H9 (cell line): ENCODE measurements at regions not wholly inside any gene's neighbourhood (a gene's known extent, or its start where the extent isn't known, plus 50 kb on each side); places are given as distances from the start of the nearest gene placed in this dataset.

ENCODE experiments used
- DNase-seq: peaks from one replicate; pipeline ENCODE4 v3.0.0-alpha.2; 2017
- H2AFZ ChIP-seq: one replicate; pipeline ENCODE4 v1.6.1; 2013; ENCODE audit warnings: mild to moderate bottlenecking, low read length, control low read depth, moderate library complexity
- H2AK5ac ChIP-seq: 2 replicates; pipeline ENCODE4 v1.6.1; 2013; ENCODE audit warnings: low read length, control low read depth, mixed read lengths; ENCODE audit not compliant: insufficient read length
- H2BK120ac ChIP-seq: one replicate; pipeline ENCODE4 v1.6.1; 2013; ENCODE audit warnings: low read depth, mild to moderate bottlenecking, low read length, control low read depth, inconsistent platforms; ENCODE audit not compliant: poor library complexity, severe bottlenecking
- H2BK12ac ChIP-seq: 2 replicates; pipeline ENCODE4 v1.6.1; 2013; ENCODE audit warnings: low read length, control low read depth, mixed read lengths, low read depth; ENCODE audit not compliant: insufficient read length
- H2BK15ac ChIP-seq: 2 replicates; pipeline ENCODE4 v1.6.1; 2013; ENCODE audit warnings: low read depth, low read length, control low read depth
- H2BK20ac ChIP-seq: one replicate; pipeline ENCODE4 v1.6.1; 2013; ENCODE audit warnings: low read depth, mild to moderate bottlenecking, low read length, control low read depth, inconsistent platforms; ENCODE audit not compliant: poor library complexity, severe bottlenecking
- H2BK5ac ChIP-seq: 2 replicates; pipeline ENCODE4 v1.6.1; 2013; ENCODE audit warnings: low read length, control low read depth, mixed read lengths; ENCODE audit not compliant: insufficient read length
- H3K14ac ChIP-seq: 2 replicates; pipeline ENCODE4 v1.6.1; 2013; ENCODE audit warnings: low read length, control low read depth; ENCODE audit not compliant: insufficient read depth
- H3K18ac ChIP-seq: 2 replicates; pipeline ENCODE4 v1.6.1; 2013; ENCODE audit warnings: low read depth, mild to moderate bottlenecking, mixed read lengths, low read length, control low read depth; ENCODE audit not compliant: insufficient read length
- H3K23ac ChIP-seq: 2 replicates; pipeline ENCODE4 v1.6.1; 2013; ENCODE audit warnings: low read length, control low read depth, mixed read lengths, low read depth; ENCODE audit not compliant: insufficient read length
- H3K23me2 ChIP-seq: 2 replicates; pipeline ENCODE4 v1.6.1; 2013; ENCODE audit warnings: low read depth, mild to moderate bottlenecking, mixed read lengths, low read length, control low read depth; ENCODE audit not compliant: insufficient read length, poor library complexity, severe bottlenecking
- H3K27ac ChIP-seq: 2 replicates; pipeline ENCODE4 v1.5.1; 2013; ENCODE audit warnings: low read length, control low read depth, mixed read lengths, low read depth; ENCODE audit not compliant: insufficient read length
- H3K27me3 ChIP-seq: 2 replicates; pipeline ENCODE4 v1.6.1; 2013; ENCODE audit warnings: low read length, control low read depth, inconsistent platforms; ENCODE audit not compliant: insufficient read depth
- H3K4ac ChIP-seq: 2 replicates; pipeline ENCODE4 v1.6.1; 2013; ENCODE audit warnings: low read depth, mild to moderate bottlenecking, control low read depth, inconsistent platforms, low read length, moderate library complexity
- H3K4me1 ChIP-seq: 2 replicates; pipeline ENCODE4 v1.6.1; 2013; ENCODE audit warnings: low read length, control low read depth, inconsistent platforms; ENCODE audit not compliant: insufficient read depth
- H3K4me2 ChIP-seq: 2 replicates; pipeline ENCODE4 v1.6.1; 2013; ENCODE audit warnings: low read length, control low read depth, mixed read lengths; ENCODE audit not compliant: insufficient read length, insufficient read depth
- H3K56ac ChIP-seq: 2 replicates; pipeline ENCODE4 v1.6.1; 2013; ENCODE audit warnings: low read depth, mild to moderate bottlenecking, mixed read lengths, low read length, control low read depth; ENCODE audit not compliant: insufficient read length
- H3K79me1 ChIP-seq: 2 replicates; pipeline ENCODE4 v1.6.1; 2013; ENCODE audit warnings: low read depth, mild to moderate bottlenecking, moderate library complexity, low read length, control low read depth, inconsistent platforms; ENCODE audit not compliant: insufficient read depth, poor library complexity, severe bottlenecking
- H3K79me2 ChIP-seq: 2 replicates; pipeline ENCODE4 v1.6.1; 2013; ENCODE audit warnings: low read length, control low read depth, inconsistent platforms; ENCODE audit not compliant: insufficient read depth
- H3K9ac ChIP-seq: 2 replicates; pipeline ENCODE4 v1.6.1; 2013; ENCODE audit warnings: low read length, control low read depth, mixed read lengths; ENCODE audit not compliant: insufficient read length; ENCODE audit errors: extremely low read depth
- H3K9me3 ChIP-seq: one replicate; pipeline ENCODE4 v1.6.1; 2013; ENCODE audit warnings: low read depth, low read length, inconsistent platforms; ENCODE audit not compliant: control insufficient read depth
- H3T11ph ChIP-seq: one replicate; pipeline ENCODE4 v1.6.1; 2013; ENCODE audit warnings: mild to moderate bottlenecking, low read length, control low read depth, inconsistent platforms
- H4K20me1 ChIP-seq: one replicate; pipeline ENCODE4 v1.6.1; 2013; ENCODE audit not compliant: control insufficient read depth, insufficient read length, insufficient read depth
- H4K5ac ChIP-seq: 2 replicates; pipeline ENCODE4 v1.6.1; 2013; ENCODE audit warnings: low read depth, mild to moderate bottlenecking, mixed read lengths, low read length, control low read depth; ENCODE audit not compliant: insufficient read length
- H4K8ac ChIP-seq: replicated peaks from 2 replicates; pipeline ENCODE4 v1.6.1; 2013; ENCODE audit warnings: low read length, control low read depth, mixed read lengths, low read depth; ENCODE audit not compliant: insufficient read length
- H4K91ac ChIP-seq: 2 replicates; pipeline ENCODE4 v1.6.1; 2013; ENCODE audit warnings: low read depth, mild to moderate bottlenecking, moderate library complexity, mixed read lengths, low read length, control low read depth; ENCODE audit not compliant: insufficient read length
- H3K27ac Mint-ChIP-seq, 3 experiments: 2 replicates in 2 of 3; 3 replicates in 1 of 3; pipeline ENCODE4 v1.8.0; 2020 to 2021; ENCODE audit warnings: mixed read lengths in 3 of 3, mild to moderate bottlenecking in 1 of 3, moderate library complexity in 1 of 3
- H3K27me3 Mint-ChIP-seq: 2 replicates; pipeline ENCODE4 v1.8.0; 2021; ENCODE audit warnings: low read depth, mild to moderate bottlenecking, moderate library complexity, mixed read lengths
- H3K36me3 Mint-ChIP-seq, 3 experiments: 2 replicates in 2 of 3; 3 replicates in 1 of 3; pipeline ENCODE4 v1.8.0; 2020 to 2021; ENCODE audit warnings: low read depth in 3 of 3, mixed read lengths in 3 of 3; ENCODE audit not compliant: insufficient read depth in 1 of 3
- H3K4me1 Mint-ChIP-seq, 2 experiments: 2 replicates each; pipeline ENCODE4 v1.8.0; 2020; ENCODE audit warnings: mixed read lengths in 2 of 2
- H3K4me3 Mint-ChIP-seq, 2 experiments: 2 replicates in 1 of 2; 3 replicates in 1 of 2; pipeline ENCODE4 v1.8.0; 2020 to 2021; ENCODE audit warnings: mild to moderate bottlenecking in 2 of 2, mixed read lengths in 2 of 2, moderate library complexity in 1 of 2
- H3K9me3 Mint-ChIP-seq, 2 experiments: 2 replicates in 1 of 2; 3 replicates in 1 of 2; pipeline ENCODE4 v1.8.0; 2020; ENCODE audit warnings: mild to moderate bottlenecking in 2 of 2, mixed read lengths in 2 of 2, moderate library complexity in 1 of 2
- WGBS: extraction: QIAGEN DNeasy Blood & Tissue Kit; methylation state at CpG from one replicate; pipeline ENCODE4 v1.1.7; 2013; ENCODE audit warnings: missing lambda C conversion rate, low lambda C conversion rate, mixed read lengths; ENCODE audit not compliant: insufficient read length; ENCODE audit errors: extremely low coverage; 5-methylcytosine and 5-hydroxymethylcytosine counted together
- TF ChIP-seq, protein P1 (sequence below): fragments of 200-600 bp; sonication (generic); conservative IDR thresholded peaks from 3 replicates; pipeline ENCODE4 v1.8.0; 2021; ENCODE audit warnings: antibody characterized with exemption, mild to moderate bottlenecking

DNA sequence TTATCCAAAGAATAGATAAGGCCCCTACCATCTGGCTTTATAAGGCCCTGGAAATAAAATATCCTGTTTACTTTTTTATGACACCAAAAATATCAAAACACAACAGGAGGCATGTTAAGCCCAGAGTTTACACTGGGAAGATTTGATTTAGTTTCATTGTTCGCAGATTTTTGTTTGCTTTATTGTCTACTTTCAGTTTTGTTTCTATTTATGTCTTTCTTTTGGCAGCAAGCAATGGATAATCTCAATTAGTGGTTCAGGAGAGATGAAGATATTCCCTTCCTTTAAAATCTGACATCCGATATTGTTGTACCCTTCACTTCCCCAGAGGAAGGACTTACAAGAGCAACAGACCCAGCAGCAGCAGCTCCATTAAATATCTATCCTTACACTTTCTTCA, 249.4 kb upstream of the ARPP21 start:
- Histone ChIP-seq H3K4me2 (no peak overlapping the region), H2BK120ac (no peak overlapping the region), H4K8ac (no peak overlapping the region), H3K56ac (no peak overlapping the region), H3K4ac (no peak overlapping the region), H3K14ac (no peak overlapping the region), H3K4me1 (no peaks in the 10 kb centered on the region; the same call in 1 of the 2 replicates), H3K27me3 (no peaks in the 10 kb centered on the region), H4K5ac (no peak overlapping the region), H3K9me3 (peaks cover 10% of the 10 kb centered on the region), H3K18ac (no peak overlapping the region), H4K20me1 (no peaks in the 10 kb centered on the region), H3K23me2 (no peaks in the 10 kb centered on the region), H2AFZ (no peak overlapping the region), H2AK5ac (no peak overlapping the region), H2BK12ac (no peak overlapping the region), H3K79me2 (no peaks in the 10 kb centered on the region), H2BK15ac (no peak overlapping the region), H2BK20ac (no peak overlapping the region), H2BK5ac (no peak overlapping the region), H3K27ac (no peak overlapping the region), H3K9ac (no peak overlapping the region), H3T11ph (no peak overlapping the region), H4K91ac (no peak overlapping the region), H3K79me1 (no peaks in the 10 kb centered on the region), H3K23ac (no peak overlapping the region)
- Mint-ChIP-seq H3K27ac (no peak overlapping the region), H3K9me3 (peaks cover 29 to 36% of the 10 kb centered on the region in 2 experiments), H3K36me3 (peaks cover 8 to 30% (median 17%) of the 10 kb centered on the region in 3 experiments), H3K4me3 (no peak overlapping the region), H3K27me3 (no peaks in the 10 kb centered on the region), H3K4me1 (peaks cover 0 to 5% of the 10 kb centered on the region in 2 experiments; a peak in 1 of 4 replicates)
- no CpG with 5 or more reads among the region's 2 CpGs for WGBS
- TF ChIP-seq, protein P1, sequence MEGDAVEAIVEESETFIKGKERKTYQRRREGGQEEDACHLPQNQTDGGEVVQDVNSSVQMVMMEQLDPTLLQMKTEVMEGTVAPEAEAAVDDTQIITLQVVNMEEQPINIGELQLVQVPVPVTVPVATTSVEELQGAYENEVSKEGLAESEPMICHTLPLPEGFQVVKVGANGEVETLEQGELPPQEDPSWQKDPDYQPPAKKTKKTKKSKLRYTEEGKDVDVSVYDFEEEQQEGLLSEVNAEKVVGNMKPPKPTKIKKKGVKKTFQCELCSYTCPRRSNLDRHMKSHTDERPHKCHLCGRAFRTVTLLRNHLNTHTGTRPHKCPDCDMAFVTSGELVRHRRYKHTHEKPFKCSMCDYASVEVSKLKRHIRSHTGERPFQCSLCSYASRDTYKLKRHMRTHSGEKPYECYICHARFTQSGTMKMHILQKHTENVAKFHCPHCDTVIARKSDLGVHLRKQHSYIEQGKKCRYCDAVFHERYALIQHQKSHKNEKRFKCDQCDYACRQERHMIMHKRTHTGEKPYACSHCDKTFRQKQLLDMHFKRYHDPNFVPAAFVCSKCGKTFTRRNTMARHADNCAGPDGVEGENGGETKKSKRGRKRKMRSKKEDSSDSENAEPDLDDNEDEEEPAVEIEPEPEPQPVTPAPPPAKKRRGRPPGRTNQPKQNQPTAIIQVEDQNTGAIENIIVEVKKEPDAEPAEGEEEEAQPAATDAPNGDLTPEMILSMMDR: no peak
- DNase-seq: no peak
